ENCODE measurements at regions not wholly inside any gene's neighbourhood (a gene's known extent, or its start where the extent isn't known, plus 50 kb on each side); places are given as distances from the start of the nearest gene placed in this dataset.

DNA sequence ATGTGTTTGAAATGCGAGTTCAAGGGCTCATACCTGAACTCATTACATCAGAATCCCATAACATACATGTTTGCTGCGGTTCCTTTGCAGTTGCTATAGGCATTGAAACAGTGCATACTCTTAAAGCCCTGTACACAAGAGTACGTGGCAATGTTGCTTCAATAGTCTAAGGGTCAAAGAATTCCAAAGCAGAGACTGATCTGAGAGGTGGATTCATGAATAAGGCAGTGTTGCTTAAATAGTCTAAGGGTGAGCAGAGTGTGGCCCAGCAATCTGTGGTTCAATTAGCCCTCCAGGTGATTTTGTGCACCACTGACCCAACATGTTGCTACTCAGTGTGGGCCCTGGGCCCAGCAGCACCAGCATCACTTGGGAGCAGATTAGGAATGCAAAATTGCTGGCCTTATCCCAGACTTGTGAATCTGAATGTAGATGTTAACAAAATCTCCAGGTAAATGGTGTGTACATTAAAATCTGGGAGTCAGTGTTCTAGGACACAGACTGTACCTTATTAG, 314.7 kb upstream of the UMPS start:
- DNase-seq, result no peak

DNA sequence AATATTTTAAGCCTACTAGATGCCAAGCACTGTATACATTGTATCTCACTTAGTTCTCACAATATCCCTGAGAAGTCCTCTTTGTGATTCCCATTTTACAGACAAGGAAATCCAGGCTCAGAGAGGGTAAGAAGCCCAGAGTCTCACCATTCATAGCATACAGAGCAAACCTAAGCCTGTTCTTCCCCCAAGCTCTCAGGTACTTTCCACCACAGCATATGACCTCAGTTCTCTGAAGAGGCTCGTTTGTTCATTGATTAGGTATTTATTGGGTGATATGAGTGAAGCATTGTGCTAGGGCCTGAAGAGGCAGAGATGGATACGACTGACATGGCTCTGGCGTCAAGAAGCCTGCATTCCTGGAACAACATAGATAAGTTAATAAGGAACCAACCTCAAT, 310.9 kb upstream of the UMPS start:
- DNase-seq, result no peak

DNA sequence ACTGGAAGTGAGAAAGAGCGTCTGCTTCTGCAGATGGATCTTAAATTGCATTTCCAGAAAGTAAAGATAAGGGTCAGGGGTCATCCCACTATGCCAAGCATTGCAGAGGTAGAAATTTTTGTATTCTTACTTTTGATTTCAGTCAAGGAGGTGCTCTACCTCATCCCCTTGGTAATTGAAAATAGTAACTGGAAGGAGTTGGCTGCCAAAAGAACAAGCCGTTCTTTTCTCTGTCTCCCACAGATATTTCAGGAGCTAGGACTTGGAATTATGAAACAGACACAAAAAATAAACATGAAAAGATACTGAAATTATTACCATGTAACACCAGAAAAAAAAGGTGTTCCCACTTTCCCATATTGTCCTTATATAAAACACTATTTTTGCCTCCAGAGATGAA, 309.9 kb upstream of the UMPS start:
- no peak for DNase-seq

DNA sequence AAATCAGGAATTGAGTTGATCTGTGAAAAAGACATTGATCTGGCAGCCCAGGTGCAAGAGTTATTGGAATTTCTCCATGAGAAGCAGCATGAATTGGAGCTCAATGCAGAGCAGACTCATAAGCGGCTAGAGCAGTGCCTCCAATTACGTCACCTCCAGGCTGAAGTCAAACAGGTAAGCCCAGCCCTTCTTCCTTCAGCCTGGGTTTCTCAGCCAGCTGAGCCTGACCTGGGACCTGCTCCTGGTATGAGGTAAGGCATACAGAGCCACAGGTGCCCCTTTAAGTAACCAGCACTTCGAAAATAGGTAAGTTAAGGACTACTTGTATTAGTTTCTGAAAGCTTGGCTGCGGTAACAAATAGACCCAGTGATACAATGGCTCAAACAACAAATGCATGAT, 307.4 kb upstream of the UMPS start:
- no peak for DNase-seq

DNA sequence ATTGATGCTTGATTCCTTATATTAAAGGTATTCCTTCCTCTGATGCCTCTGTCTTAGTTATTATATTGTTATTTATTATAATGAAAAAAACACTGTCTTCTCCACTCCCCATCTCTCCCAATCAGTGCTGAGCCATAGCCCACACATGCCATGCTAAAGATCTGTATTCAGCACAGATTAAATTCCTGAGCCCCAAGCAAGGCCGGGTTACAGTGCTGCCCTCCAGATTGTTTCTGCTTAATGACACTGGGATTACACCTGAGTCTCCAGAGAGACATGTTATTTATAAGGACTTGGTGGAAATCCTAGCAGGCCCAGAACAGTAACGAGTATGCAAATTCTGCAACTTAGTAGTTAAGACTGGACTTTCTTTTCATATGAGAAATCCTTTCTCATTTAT, 305.9 kb upstream of the UMPS start:
- DNase-seq, result no peak

DNA sequence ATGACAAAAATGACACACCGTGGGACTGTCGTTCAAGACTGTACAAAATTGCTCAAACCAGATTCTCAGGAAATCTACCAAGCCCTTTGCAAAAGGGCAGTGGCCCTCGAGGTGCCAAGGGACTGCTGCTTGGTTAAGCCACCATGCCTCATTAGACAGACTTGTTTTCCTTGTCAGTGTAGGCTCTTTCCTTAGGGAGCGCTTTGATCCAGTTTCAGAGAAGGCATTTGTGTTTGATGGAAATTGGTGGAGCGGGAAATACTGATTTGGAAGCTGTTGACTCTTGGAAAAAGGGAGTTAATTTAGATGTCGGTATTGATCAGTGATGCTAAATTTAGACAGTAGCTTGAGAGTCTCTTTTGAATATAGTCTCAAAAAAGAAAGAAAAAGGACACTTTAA, 304.3 kb upstream of the UMPS start:
- no peak for DNase-seq

DNA sequence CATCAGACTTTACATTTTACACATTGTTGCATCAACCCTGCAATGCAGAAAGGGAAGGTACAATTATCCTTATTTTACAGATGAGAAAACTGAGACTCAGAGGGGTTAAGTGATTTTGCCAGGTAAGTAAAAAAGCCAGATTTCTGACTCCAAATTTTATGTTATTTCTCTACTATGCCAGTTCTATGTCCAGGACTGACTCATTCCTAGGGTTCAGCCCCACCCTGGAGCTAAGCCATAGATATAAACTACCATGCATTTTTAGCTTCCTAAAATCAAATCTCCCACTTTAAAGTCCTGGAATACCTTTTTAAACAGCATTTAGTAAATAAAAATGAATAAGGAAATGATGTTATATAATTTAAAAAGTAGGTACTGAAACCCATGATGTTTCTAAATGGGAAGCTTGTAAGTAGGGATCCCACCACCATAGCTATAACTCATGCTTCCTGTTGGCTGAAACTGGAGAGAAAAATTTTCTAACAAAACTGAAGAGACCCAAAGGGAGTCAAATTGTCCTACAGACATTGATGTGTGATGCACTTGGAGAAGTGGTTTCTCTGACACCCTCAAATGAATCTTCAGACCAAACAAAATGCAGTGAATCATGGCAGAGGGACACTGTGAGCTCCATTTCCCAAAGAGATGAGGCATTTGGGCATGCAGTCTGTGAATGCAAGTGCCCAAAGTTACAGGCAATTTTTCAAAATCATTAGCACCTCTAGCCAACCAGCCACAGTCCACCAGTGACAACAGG, 301.7 kb upstream of the UMPS start:
- no peak for DNase-seq

DNA sequence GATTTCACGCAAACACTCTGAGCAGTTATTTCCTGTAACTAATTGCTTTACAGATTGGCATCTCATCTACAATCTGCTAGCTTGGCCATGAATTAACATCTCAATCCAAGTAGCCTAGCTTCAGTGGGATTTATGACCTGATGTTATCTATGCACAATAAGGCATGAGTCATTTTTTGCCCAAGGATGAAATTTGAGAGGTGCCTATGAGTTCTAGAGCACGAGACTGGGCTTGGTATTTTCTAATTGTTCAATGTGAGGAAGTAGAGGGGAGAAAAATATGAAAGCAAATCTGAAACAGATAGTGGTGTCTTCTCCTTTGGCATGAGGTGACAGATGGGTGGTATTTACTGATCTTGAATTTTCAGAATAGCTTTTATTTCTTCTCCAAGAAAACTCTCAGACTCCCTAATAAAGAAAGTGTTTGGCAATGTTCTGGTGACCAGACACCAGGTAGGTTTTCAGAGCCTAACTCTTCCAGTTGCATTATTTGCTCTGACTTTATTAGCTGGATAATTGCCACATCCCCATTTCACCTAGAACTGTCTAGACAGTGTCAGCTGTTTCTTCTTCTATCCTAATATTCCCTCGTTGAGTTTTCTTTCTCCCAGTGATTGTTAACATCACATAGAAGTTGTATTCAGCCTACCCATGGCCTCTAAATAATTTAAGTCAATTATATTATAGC, 301.0 kb upstream of the UMPS start:
- no peak for DNase-seq

DNA sequence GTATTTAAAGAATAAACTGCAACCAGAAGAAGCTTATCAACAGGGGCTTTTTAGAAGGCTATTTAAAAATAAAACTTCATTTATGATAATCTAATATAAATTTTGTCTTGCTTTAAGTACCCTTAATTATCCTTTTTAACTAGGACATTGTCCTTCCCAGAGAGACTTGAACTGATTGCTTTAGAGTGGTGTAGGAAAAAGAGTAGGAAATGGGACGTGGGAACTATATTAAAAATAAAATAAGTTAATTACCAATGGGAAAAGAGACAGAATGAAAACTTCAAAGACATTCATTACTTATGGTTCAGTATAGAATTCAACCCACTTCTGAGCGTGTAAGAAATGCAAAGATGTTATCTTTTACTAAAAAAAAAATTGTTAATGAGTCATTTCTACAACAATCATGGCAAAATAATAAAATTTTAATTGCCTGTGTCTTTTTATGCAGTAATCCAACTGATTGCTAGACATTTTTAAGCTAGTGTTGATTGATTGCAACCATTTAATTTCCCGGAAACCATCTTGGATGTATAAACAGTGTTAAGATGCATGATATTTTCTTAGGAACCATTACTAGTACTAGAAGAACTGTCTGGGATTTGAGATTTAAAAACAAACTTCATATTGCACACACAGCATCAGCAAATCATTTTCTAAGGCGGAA, 298.8 kb upstream of the UMPS start:
- DNase-seq, result no peak

DNA sequence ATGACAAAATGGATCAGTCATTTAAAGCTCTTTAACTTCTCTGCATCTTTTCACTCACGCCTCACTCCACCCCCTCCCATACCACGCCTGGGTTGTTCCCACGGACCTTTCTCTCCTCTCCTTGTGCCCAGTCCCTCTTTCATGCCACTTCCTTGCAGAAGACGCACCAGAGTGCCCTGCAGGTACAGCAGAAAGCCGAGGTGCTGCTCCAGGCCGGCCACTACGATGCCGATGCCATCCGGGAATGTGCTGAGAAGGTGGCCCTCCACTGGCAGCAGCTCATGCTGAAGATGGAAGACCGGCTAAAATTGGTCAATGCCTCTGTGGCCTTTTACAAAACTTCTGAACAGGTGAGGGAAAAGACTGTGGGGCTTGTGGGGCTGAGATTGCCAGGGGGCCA, 296.1 kb upstream of the UMPS start:
- no peak for DNase-seq

DNA sequence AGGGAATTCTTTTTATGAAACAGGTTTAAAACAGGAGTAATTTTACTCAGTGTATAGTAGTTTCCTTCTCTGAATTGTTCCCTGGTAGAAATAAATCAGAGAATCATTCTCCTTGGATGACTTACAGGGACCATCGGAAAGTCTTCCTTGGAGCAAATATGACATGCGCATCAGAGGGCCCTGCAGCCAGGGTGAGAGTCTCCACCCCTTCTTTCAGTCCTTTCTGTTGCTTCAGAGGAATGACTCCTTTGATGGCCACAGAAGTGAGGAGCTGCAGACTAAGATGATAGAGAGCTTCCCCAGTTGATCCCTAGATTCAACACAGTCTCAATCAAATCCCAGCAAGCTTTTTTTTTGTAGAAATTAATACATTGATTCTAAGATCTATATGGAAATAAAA, 294.8 kb upstream of the UMPS start:
- DNase-seq, result no peak

DNA sequence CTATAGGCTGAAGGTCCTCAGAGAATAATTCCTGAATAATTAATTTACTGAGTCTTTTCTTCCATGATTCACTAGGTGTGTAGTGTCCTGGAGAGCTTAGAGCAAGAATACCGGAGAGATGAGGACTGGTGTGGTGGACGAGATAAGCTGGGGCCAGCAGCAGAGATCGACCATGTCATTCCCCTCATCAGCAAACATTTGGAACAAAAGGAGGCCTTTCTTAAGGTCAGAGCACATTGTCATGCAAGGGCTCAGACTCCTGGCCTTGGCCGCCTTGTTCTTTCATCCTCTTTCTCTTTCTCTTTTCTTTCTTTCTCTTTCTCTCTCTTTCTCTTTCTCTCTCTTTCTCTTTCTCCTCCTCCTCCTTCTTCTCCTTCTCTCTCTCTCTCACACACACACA, 291.4 kb upstream of the UMPS start:
- no peak for DNase-seq

DNA sequence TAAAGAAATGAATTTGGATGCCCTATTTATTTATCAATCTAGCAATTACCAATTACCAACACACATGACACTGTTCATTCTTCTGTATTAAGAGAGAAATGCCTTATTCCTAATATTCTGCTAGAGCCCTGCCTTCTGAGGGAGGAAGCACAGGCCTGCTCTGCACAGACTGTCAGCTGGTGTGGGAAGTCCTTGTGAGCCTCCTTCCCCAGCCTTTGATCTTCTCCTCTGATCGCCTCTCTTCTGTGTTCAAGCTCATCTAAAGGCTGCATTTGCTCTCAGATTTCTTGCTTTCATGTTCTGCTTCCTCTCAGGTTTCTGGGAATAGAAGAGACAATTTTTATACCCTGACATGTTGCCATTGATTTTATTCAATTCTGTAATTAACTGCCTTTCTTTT, 290.6 kb upstream of the UMPS start:
- no peak for DNase-seq

DNA sequence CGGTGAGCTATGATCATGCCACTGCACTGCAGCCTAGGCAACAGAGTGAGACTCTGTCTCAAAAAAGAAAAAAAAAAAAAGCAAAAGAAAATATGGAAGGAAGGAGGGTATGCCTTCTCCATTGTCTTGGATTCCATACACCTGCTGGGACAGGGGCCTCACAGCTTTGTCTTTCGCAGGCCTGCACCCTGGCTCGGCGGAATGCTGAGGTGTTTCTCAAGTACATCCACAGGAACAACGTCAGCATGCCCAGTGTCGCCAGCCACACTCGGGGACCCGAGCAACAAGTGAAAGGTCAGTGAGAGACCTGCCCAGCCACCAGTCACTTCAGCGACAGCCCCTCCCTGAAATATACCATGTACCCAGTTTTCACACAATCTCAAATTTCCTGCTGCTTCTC, 288.5 kb upstream of the UMPS start:
- no peak for DNase-seq

DNA sequence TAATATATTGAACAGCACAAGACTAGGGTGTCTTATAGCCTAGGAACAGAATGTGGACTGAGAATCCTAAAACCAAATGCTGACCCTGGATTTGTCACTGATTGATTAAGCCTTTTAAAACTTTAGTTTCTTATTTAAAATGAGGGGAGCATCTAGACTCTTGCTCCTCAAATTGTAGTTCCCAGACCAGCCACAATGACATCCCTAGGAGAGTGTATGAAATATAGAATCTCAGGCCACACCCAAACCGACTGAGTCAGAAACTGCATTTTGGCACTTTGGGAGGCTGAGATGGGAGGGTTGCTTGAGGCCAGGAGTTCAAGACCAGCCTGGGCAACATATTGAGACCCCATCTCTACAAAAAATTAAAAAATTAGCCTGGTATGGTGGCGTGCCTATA, 287.8 kb upstream of the UMPS start:
- no peak for DNase-seq

DNA sequence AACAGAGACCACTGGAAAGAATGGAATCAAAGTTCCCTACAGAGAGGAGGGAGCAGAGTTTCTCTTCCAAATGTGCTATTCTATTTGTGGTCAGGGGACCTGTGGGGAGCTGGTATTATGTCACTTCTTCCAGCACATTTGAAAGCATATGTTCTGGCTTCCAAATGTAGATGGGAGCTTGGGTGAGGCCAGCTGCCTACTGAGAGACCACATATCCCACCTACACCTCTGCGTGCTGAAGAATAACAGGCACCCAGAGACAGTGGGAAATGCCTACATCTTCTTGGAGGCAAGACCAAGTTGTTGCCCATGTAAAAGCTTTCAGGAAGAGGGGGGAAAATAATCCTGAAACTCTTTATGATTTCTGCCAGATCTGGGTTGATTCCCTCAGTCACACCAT, 286.8 kb upstream of the UMPS start:
- DNase-seq, result no peak

DNA sequence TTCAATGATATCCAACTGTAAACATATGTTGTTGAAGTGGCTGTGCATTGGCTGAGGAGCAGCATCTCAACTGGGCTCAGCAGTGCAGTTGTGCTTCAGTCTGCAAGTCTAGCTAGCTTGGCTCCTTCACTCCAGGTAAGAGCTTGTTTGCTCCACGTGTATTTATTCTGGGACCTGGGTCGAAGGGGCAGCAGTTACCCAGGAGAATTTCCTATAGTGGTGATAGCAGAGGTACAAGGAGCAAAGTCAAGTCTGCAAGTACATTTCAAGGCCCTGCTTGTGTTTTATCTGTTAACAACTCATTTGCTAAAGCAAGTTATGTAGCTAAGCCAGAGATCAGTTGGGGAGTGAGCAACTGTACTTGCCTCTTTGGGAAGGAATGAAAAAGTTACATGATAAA, 286.2 kb upstream of the UMPS start:
- DNase-seq, result no peak

DNA sequence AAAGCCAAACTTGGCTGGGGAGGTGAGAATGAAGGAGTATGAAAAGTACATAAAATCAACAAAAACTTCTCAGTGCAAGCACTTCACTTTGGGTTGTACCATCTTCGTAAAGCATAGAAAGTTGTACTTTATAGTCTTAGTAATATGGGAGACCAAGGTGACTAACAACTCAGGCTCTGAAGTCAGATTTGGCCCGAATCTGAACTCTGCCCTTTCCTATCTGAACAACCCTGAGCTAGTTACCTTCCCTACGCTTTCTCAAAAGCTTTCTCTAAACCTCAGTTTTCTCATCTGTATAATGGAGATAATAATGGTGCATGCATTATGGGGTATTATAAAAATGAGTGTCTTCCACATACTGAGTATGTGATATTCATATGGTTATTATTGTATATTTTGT, 285.4 kb upstream of the UMPS start:
- no peak for DNase-seq

DNA sequence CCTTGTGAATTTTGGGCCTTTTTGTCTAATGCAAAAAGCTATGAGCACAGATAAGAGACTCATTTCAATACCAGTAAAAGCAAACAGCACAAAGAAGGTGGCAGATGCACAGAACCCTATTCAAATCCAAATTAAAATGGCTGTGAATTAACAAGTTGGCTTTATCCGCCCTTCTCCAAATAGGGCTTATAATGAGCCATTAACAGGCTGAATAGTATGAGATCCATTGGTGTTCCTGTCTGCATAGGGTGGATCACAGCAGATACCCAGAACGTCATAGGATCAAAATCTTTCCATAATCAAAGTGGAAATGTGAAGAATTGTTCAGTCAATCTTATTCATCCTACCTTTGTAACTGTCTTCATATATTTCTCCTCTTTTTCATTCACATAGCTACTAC, 282.4 kb upstream of the UMPS start:
- DNase-seq, result no peak

DNA sequence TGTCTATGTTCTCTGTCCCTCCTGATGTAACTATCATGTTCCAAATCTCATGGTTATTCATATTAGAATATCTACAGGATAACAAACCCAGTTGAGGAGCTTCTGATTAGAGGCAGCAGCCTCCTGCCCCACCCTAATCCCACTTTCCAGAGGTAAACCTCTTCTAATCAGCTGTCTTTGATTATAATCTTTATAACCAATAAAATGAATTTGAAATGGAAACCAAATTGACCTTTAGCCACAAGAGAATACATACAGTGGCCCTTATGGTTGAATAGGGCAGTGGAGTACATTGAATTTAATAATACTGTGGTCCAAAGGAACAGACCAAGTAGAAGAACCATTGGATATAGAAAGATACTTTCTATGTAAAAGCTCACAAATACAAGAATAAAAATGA, 281.3 kb upstream of the UMPS start:
- DNase-seq, result no peak

DNA sequence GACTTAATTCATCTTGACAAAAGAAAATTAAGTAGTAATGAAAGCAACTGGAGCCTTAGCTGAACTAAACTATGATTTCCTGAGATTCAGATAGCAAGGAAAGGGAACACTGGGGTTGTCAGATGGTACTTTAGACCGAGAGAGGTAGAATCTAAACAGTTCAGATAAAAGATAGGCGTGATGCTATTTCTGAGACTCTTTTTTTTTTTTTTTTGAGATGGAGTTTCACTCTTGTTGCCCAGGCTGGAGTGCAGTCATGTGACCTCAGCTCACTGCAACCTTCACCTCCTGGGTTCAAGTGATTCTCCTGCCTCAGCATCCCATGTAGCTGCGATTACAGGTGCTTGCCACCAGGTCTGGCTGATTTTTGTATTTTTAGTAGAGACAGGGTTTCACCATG, 279.9 kb upstream of the UMPS start:
- no peak for DNase-seq

DNA sequence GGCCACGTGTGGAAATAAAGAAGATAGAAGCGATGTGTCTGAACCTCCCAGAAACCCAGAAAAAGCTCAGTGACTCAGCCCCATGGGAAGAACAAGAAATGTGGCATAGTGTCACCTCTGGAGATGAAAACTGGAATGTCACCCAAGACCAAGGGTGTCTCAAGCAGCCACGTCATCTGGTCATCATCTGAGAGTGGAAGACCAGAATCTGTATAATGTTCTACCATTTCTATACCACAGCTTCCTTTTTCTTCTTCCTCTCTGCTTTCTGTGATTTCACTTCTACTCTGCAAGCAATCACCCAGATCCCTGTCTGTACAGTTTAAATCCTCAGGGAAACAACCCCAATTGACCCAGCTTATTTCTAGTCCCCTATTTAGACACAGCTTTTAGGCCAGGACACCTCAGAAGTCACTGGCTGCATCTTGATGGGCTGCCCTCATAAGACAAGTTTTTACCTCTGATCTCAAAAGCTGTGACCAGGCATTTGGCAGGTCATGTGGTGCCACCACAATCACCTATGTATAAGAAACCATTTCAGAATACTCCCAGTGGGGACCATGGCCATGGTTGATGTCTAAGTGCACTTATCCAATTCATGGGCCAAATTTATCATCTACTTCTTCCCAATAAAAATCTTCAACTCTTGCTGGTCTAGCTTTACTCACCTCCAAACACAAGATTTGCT, 278.5 kb upstream of the UMPS start:
- no peak for DNase-seq

DNA sequence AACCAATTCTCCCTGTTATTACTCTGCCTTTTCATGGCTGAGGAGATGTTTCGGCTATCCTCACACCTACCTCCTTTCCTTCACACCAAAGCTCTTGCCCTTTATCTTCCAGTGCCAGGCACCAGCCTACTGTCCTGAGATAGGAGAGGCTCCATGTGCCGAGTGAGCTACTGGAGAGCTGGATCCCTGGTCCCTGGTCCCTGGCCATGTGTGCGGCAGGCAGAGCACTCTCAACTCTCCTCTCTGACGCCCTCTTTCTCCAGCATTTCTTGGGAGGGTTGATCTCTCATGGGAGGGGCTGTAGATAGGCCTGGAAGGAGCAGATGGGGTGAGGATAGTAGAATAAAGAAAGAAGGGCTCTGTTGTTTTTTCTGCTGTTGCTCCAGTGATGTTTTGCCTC, 277.1 kb upstream of the UMPS start:
- no peak for DNase-seq

DNA sequence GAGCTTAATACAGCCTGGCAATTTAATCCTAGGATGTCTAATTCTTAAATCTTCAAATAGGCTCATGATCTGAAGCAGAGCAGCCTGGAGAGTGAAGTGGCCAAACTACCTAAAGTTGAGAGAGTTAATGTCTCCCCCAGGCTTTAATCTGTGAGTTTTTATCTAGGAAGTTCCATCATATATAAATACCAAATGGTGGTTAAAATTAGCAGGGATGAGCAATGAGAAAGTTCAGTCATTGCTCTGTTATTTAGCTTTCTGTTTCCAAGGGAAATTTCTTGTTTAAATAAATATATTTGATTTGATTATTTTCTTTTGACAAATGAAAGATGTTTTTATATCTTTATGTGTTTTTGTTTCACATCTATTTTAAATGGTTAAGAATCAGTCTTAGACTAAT, 274.4 kb upstream of the UMPS start:
- DNase-seq, result no peak

All from COR-L47 (cell line).